ENCODE measurements at regions not wholly inside any gene's neighbourhood (a gene's known extent, or its start where the extent isn't known, plus 50 kb on each side); places are given as distances from the start of the nearest gene placed in this dataset.

- intact Hi-C loops (cut with DNase I): no loop called here
- DNase-seq (ENCODE audit: low spot score): no peak
Observed at GRCh38 chr7:25481891-25482290, 253.6 kb upstream of the NPVF start.

GRCh38 chr7:25482631-25483030 lies 254.3 kb upstream of the NPVF start:
- DNase-seq (ENCODE audit: low spot score): no peak
- intact Hi-C loops (cut with DNase I): no loop called here

GRCh38 chr7:25485026-25485425 lies 256.7 kb upstream of the NPVF start:
- intact Hi-C loops (cut with DNase I): no loop called here

GRCh38 chr7:25486656-25487055 lies 258.4 kb upstream of the NPVF start:
- intact Hi-C loops (cut with DNase I): no loop called here
- DNase-seq (ENCODE audit: low spot score): no peak

More at GRCh38 chr7:25485026-25485425, 256.7 kb upstream of the NPVF start:
- DNase-seq (ENCODE audit: low spot score): no peak

- intact Hi-C loops (cut with DNase I): no loop called here
- DNase-seq (ENCODE audit: low spot score): no peak
Observed at GRCh38 chr7:25493805-25494366, 265.6 kb upstream of the NPVF start.

- intact Hi-C loops (cut with DNase I): no loop called here
Observed at GRCh38 chr7:25494896-25495295, 266.6 kb upstream of the NPVF start.

GRCh38 chr7:25495342-25496250 lies 267.3 kb upstream of the NPVF start:
- DNase-seq (ENCODE audit: low spot score): no peak
- intact Hi-C loops (cut with DNase I): no loop called here

More at GRCh38 chr7:25494896-25495295, 266.6 kb upstream of the NPVF start:
- no peak for DNase-seq (ENCODE audit: low spot score)

- intact Hi-C loops (cut with DNase I): no loop called here
- DNase-seq (ENCODE audit: low spot score): no peak
Observed at GRCh38 chr7:25496476-25497368, 268.4 kb upstream of the NPVF start.

- DNase-seq (ENCODE audit: low spot score): no peak
- intact Hi-C loops (cut with DNase I): no loop called here
Observed at GRCh38 chr7:25500393-25500921, 272.2 kb upstream of the NPVF start.

GRCh38 chr7:25503306-25503705 lies 275.0 kb upstream of the NPVF start:
- intact Hi-C loops (cut with DNase I): no loop called here
- DNase-seq (ENCODE audit: low spot score): no peak

GRCh38 chr7:25512061-25512687 lies 283.9 kb upstream of the NPVF start:
- no peak for DNase-seq (ENCODE audit: low spot score)
- intact Hi-C loops (cut with DNase I): no loop called here

GRCh38 chr7:25515633-25516275 lies 287.5 kb upstream of the NPVF start:
- intact Hi-C loops (cut with DNase I): no loop called here
- no peak for DNase-seq (ENCODE audit: low spot score)

- no peak for DNase-seq (ENCODE audit: low spot score)
- intact Hi-C loops (cut with DNase I): no loop called here
Observed at GRCh38 chr7:25517906-25518305, 289.6 kb upstream of the NPVF start.

GRCh38 chr7:25520017-25520416 lies 291.7 kb upstream of the NPVF start:
- DNase-seq (ENCODE audit: low spot score): no peak
- intact Hi-C loops (cut with DNase I): no loop called here

GRCh38 chr7:25520516-25520915 lies 292.2 kb upstream of the NPVF start:
- DNase-seq (ENCODE audit: low spot score): no peak
- intact Hi-C loops (cut with DNase I): no loop called here

GRCh38 chr7:25521236-25521635 lies 292.9 kb upstream of the NPVF start:
- intact Hi-C loops (cut with DNase I): no loop called here
- no peak for DNase-seq (ENCODE audit: low spot score)

- intact Hi-C loops (cut with DNase I): no loop called here
- no peak for DNase-seq (ENCODE audit: low spot score)
Observed at GRCh38 chr7:25522727-25523126, 294.4 kb upstream of the NPVF start.

GRCh38 chr7:25527665-25528170 lies 299.4 kb upstream of the NPVF start:
- intact Hi-C loops (cut with DNase I): no loop called here
- DNase-seq (ENCODE audit: low spot score): no peak

- DNase-seq (ENCODE audit: low spot score): no peak
- intact Hi-C loops (cut with DNase I): no loop called here
Observed at GRCh38 chr7:25529320-25529719, 301.0 kb upstream of the NPVF start.
